ENCODE measurements at regions not wholly inside any gene's neighbourhood (a gene's known extent, or its start where the extent isn't known, plus 50 kb on each side); places are given as distances from the start of the nearest gene placed in this dataset.

DNA sequence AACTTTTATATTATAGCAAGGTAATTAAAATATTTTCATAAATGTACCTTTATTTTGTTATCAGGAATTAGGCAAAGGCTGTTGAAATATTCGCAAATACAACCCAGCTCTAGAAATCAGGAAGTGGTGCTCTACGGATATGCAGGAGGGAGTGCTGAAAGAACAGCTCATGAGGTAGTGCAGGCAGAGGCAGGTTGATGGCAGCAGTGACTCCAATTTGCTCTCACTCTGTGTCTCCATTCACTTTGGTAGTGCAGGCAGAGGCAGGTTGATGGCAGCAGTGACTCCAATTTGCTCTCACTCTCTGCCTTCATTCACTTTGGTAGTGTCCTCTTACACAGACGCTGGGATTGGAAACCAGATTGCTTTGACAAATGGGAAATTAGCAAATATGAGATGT is 277.9 kb downstream of the TRIML1 start:
- no peak for TF ChIP-seq EP300 (IDR thresholded peaks at IDR 0.05)
- no peak for TF ChIP-seq CTCF (IDR thresholded peaks at IDR 0.05)
- TF ChIP-seq POLR2A (IDR thresholded peaks at IDR 0.05) = no peak
- Histone ChIP-seq H3K9me3 (no peaks in the 10 kb centered on the region), H3K4me3 (no peak overlapping the region), H3K36me3 (no peaks in the 10 kb centered on the region), H3K27ac (no peak overlapping the region), H3K27me3 (no peaks in the 10 kb centered on the region), H3K4me1 (ENCODE audit: insufficient read depth) (no peaks in the 10 kb centered on the region)
- DNase-seq = no peak
- WGBS, 3 donors = 36 to 49% (median 41%) methylated on average over 3 of the region's 3 CpGs
- intact Hi-C loops (cut with DNase I) = loop anchor here in 1 of 4 donors (5.0 kb wide), 1 partner anchor 180 kb away; no protein-coding TSS in a partner anchor

DNA sequence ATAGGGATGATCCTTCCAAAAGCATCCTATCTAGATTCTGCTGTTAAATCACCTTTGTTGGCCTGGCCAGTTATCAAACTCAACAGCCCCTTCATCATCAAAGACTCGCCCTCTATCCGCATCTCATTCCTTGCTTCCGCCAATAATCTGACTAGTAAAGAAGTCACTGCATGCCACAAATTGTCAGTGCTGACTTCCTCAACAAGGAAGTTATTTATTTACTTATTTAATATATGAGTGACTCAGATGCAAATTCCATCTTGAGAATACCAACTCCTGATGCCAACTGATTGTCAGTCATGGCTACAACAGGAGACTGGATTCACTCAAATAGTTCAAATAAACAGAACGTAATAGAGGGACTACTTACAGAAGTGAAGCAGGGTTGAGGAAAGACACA is 283.8 kb downstream of the TRIML1 start:
- intact Hi-C loops (cut with DNase I) = no loop called here
- H3K27me3 ChIP-seq = no peaks in the 10 kb centered on the region
- no peak for TF ChIP-seq POLR2A (IDR thresholded peaks at IDR 0.05)
- TF ChIP-seq EP300 (IDR thresholded peaks at IDR 0.05) = no peak
- TF ChIP-seq CTCF (IDR thresholded peaks at IDR 0.05) = no peak
- H3K4me1 ChIP-seq (ENCODE audit: insufficient read depth) = no peaks in the 10 kb centered on the region
- 78 to 93% (median 89%) methylated on average over 4 of the region's 4 CpGs for WGBS, 3 donors
- no peak for DNase-seq
- H3K4me3 ChIP-seq = no peak overlapping the region
- no peak overlapping the region for H3K27ac ChIP-seq
- H3K36me3 ChIP-seq = no peaks in the 10 kb centered on the region
- no peaks in the 10 kb centered on the region for H3K9me3 ChIP-seq

DNA sequence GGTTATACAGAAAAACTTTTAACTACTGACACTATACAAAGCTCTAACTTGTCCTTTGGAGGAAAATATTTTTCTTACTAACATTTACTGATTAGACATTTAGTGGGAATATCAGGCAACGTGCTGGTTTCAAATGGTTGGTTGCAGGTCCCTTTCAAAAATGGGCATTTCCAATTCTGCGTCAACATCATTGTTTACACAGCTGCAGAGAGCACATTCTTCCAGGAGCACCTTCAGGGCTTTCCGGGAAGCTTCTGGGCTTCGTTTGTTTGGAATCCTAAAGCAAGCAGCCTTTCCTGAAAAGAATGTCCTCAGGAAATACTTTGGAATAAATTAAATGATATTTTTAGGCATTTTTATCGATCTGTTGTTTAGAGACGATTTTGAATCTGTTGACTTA is 289.7 kb downstream of the TRIML1 start:
- intact Hi-C loops (cut with DNase I) = no loop called here
- DNase-seq = no peak
- WGBS, 3 donors = 8 to 26% (median 14%) methylated on average over 6 of the region's 6 CpGs
- Histone ChIP-seq H3K36me3 (no peaks in the 10 kb centered on the region), H3K27ac (no peak overlapping the region), H3K4me1 (ENCODE audit: insufficient read depth) (no peaks in the 10 kb centered on the region), H3K27me3 (no peaks in the 10 kb centered on the region), H3K9me3 (no peaks in the 10 kb centered on the region), H3K4me3 (no peak overlapping the region)
- TF ChIP-seq POLR2A (IDR thresholded peaks at IDR 0.05) (no peak), CTCF (IDR thresholded peaks at IDR 0.05) (no peak), EP300 (IDR thresholded peaks at IDR 0.05) (no peak)

GRCh38 chr4:188429965-188430364 is 290.7 kb downstream of the TRIML1 start:
- Histone ChIP-seq H3K4me3 (no peak overlapping the region), H3K9me3 (no peaks in the 10 kb centered on the region), H3K36me3 (no peaks in the 10 kb centered on the region), H3K27ac (no peak overlapping the region), H3K27me3 (no peaks in the 10 kb centered on the region), H3K4me1 (ENCODE audit: insufficient read depth) (no peaks in the 10 kb centered on the region)
- 78 to 86% (median 82%) methylated on average over 5 of the region's 5 CpGs for WGBS, 3 donors
- no peak for DNase-seq
- TF ChIP-seq EP300 (IDR thresholded peaks at IDR 0.05) (no peak), CTCF (IDR thresholded peaks at IDR 0.05) (no peak), POLR2A (IDR thresholded peaks at IDR 0.05) (no peak)
- intact Hi-C loops (cut with DNase I) = no loop called here

GRCh38 chr4:188430384-188430783 is 291.1 kb downstream of the TRIML1 start:
- no peaks in the 10 kb centered on the region for H3K9me3 ChIP-seq
- no peak overlapping the region for H3K4me3 ChIP-seq
- H3K27ac ChIP-seq = no peak overlapping the region
- 11 to 15% (median 11%) methylated on average over 2 of the region's 2 CpGs for WGBS, 3 donors
- H3K27me3 ChIP-seq = no peaks in the 10 kb centered on the region
- H3K36me3 ChIP-seq = no peaks in the 10 kb centered on the region
- TF ChIP-seq CTCF (IDR thresholded peaks at IDR 0.05) = no peak
- no peak for TF ChIP-seq POLR2A (IDR thresholded peaks at IDR 0.05)
- TF ChIP-seq EP300 (IDR thresholded peaks at IDR 0.05) = no peak
- intact Hi-C loops (cut with DNase I) = no loop called here
- H3K4me1 ChIP-seq (ENCODE audit: insufficient read depth) = no peaks in the 10 kb centered on the region
- no peak for DNase-seq
